CD4-positive, alpha-beta T cell treated with Interleukin-1 beta for 1 hour (primary cell): ENCODE measurements at regions not wholly inside any gene's neighbourhood (a gene's known extent, or its start where the extent isn't known, plus 50 kb on each side); places are given as distances from the start of the nearest gene placed in this dataset.

Experiments
- DNase-seq, 2 donors: peaks; one replicate each; pipeline ENCODE4 v3.0.0-alpha.2; 2020 to 2022

DNA sequence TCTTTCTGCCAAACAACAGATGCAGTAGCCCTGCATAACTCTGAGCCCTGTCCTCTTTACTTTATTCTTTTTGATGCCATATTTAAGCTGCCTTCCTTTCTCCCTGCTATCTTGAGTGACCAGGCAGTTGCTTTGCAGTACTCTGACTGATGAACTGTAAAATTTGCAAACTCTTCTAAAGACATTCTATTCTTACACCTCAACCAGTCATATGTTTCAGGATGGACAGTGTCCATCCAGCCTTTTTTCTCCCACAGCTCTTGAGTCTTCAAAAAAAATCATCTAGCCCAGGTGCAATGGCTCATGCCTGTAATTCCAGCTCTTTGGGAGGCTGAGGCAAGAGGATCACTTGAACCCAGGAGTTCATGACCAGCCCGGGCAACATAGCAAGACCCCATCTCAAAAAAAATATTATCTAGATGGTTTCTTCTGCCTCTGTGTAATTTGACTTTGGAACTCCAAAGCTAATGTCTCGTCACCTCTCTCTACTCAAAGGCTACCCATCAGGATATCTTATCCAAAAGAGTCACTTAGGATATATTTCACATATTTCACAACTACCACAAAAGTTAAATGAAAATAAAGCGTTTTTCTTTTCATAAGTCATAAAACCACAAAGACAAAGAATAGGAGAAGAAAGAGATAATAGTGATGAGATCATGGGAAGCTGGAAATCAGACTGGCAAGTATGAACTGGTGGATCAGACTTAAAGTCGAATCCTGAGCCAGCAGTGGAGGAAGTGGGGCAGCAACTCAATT is 54.6 kb upstream of the IPO9 start:
- DNase-seq, result no peak

DNA sequence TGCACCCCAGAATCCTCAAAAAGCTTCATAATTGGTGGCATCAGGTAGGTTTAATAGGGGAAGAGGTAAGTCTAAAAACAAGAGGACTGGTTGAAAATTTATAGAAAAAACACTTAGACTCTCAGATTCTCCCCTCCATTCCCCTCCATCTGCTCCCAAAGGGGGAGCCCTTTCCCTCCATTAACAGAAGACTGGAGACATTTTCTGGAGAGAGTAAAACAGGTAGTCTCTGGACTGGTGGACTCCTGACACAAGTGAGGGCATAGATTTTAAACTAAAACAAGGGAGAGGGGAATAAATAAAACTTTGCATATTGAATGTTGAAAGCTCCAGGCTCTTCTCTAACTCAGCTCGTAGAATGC is 54.0 kb upstream of the IPO9 start:
- no peak for DNase-seq

DNA sequence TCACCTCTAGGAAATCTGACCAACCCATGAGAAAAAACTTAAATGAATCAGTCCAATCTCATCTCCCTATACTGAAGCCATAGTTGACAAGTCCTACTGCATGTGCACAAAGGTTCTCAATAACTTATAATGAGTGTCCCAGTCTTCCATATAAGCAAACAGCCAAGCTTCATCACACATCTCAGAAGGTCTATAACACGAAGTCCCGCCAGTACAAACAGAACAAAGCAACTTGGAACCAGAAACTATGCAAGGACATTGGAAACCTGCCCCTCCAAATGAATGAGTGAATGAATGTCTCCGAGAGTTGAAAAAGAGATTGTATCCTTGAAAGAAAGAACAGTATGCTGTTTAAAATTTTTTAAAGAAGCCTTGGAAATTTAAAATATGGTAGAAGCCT is 53.6 kb upstream of the IPO9 start:
- DNase-seq, result no peak

DNA sequence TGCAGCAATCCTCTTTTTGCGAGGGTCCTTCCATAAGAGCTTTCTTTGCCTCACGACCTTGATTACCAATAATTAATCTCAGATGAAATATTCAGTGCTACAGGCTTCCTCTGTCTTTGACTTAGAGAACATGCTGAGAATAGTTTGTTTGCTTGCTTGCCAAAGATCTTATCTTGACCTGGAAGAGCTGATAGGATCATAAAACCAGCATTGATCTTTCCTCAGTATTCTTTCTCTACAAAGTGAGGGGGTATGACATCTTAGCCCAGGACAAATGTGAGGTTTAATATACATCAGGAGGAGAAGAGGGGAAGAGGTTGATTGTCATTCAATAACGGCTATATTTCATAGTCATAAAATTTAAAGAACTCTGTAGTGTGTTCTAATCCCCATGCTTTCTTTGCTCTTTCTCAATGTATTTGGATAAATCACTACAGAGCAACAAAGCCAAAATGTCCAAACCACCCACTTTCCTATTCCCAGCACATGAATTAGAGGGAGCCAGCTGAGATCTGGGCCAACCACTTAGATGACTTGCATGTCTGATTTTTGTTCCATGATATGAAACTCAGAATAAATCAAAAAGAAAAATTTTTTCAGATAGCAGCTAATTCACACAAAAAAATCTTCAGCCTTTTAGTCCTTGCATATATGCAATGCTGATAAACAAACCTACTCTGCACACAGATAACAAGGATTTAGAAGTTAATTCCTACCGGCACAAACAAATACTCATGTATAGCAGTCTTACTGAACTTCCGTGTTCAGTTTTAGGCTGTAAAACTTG is 50.5 kb upstream of the IPO9 start:
- DNase-seq, result no peak
